ENCODE measurements at regions not wholly inside any gene's neighbourhood (a gene's known extent, or its start where the extent isn't known, plus 50 kb on each side); places are given as distances from the start of the nearest gene placed in this dataset.

DNA sequence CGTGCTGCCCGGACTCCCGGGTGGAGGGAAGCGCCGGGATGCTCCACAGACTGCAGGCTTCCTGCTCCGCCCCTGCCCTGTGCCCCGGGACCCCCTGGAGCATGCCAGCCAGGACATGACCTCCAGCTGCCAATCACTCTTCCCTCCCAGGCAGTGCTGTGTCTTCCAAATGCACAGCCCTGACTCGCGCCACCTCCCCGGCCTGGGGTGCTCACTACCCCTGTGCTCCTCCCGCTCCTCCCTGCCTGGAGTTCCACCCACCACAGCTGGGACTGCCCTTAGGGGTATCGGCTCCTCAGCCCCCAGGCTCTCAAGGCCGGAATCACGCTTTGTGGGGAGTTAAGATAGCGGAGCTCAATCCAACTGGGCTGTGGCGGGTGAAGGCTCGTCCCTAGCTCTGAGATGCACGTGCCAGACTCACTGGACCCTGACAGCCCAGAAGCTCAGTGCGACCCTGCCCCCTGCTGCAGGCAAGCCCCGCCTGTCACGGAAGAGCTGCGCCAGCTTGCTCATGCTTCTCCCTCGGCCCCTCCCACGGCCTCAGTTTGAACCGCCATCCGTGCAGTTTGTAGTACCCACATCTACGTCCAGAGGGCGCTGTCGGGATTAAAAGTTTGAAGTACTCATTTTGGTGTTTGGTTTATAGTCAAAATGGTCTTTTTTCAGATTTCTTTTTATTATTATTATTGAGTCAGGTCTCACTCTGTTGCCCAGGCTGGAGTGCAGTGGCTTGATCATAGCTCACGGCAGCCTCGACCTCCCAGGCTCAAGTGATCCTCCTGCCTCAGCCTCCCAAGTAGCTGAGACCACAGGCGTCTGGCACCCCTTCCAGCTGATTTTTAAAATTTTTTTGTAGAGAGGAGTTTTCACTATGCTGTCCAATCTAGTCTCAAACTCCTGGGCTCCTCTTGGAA lies 142.5 kb upstream of the TCERG1L start:
- Histone ChIP-seq H3K27me3 (ENCODE audit: control insufficient read depth, insufficient read depth, low read length) (no peaks in the 10 kb centered on the region), H3K4me1 (ENCODE audit: control insufficient read depth, insufficient read depth, low read length) (no peaks in the 10 kb centered on the region), H3K27ac (ENCODE audit: low read depth, low read length) (no peak overlapping the region), H3K4me3 (ENCODE audit: low read length) (peak overlapping the region; percentile 5), H3K9ac (ENCODE audit: low read length) (no peak overlapping the region), H3K36me3 (ENCODE audit: control insufficient read depth, insufficient read depth, low read length) (no peaks in the 10 kb centered on the region)

- Histone ChIP-seq H3K36me3 (ENCODE audit: control insufficient read depth, insufficient read depth, low read length) (no peaks in the 10 kb centered on the region), H3K4me3 (ENCODE audit: low read length) (no peak overlapping the region), H3K9ac (ENCODE audit: low read length) (no peak overlapping the region), H3K4me1 (ENCODE audit: control insufficient read depth, insufficient read depth, low read length) (no peaks in the 10 kb centered on the region), H3K27ac (ENCODE audit: low read depth, low read length) (no peak overlapping the region), H3K27me3 (ENCODE audit: control insufficient read depth, insufficient read depth, low read length) (no peaks in the 10 kb centered on the region)
Observed at GRCh38 chr10:131456411-131456810, 144.9 kb upstream of the TCERG1L start.

- Histone ChIP-seq H3K36me3 (ENCODE audit: control insufficient read depth, insufficient read depth, low read length) (no peaks in the 10 kb centered on the region), H3K4me1 (ENCODE audit: control insufficient read depth, insufficient read depth, low read length) (no peaks in the 10 kb centered on the region), H3K27me3 (ENCODE audit: control insufficient read depth, insufficient read depth, low read length) (no peaks in the 10 kb centered on the region), H3K27ac (ENCODE audit: low read depth, low read length) (no peak overlapping the region), H3K4me3 (ENCODE audit: low read length) (no peak overlapping the region), H3K9ac (ENCODE audit: low read length) (no peak overlapping the region)
Observed at GRCh38 chr10:131461093-131461492, 149.6 kb upstream of the TCERG1L start.

DNA sequence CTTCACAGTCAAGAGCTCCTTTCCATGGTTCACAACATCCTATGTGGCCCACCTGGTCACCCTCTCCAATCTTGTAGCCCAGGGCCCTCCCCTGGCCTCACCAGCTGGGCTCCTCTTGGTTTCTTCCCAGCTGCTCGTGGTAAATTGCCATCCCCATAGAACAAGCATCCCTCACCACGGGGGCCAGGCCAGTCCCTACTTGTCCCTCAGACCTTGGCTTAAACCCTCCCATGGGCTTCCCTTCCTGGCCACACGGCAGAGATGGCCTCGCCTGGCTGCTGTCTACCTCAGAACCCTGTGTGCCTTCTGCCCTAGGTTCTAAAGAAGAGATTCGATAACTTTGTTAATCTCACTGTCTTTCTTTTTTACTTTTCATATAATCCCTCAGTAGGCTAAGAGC lies 153.3 kb upstream of the TCERG1L start:
- H3K4me1 ChIP-seq (ENCODE audit: control insufficient read depth, insufficient read depth, low read length), result no peaks in the 10 kb centered on the region
- H3K9ac ChIP-seq (ENCODE audit: low read length), result no peak overlapping the region
- no peaks in the 10 kb centered on the region for H3K27me3 ChIP-seq (ENCODE audit: control insufficient read depth, insufficient read depth, low read length)
- H3K27ac ChIP-seq (ENCODE audit: low read depth, low read length), result no peak overlapping the region
- H3K36me3 ChIP-seq (ENCODE audit: control insufficient read depth, insufficient read depth, low read length), result no peaks in the 10 kb centered on the region
- H3K4me3 ChIP-seq (ENCODE audit: low read length), result no peak overlapping the region

- H3K9ac ChIP-seq (ENCODE audit: low read length), result no peak overlapping the region
- H3K4me1 ChIP-seq (ENCODE audit: control insufficient read depth, insufficient read depth, low read length), result no peaks in the 10 kb centered on the region
- no peaks in the 10 kb centered on the region for H3K36me3 ChIP-seq (ENCODE audit: control insufficient read depth, insufficient read depth, low read length)
- no peaks in the 10 kb centered on the region for H3K27me3 ChIP-seq (ENCODE audit: control insufficient read depth, insufficient read depth, low read length)
- H3K4me3 ChIP-seq (ENCODE audit: low read length), result no peak overlapping the region
- no peak overlapping the region for H3K27ac ChIP-seq (ENCODE audit: low read depth, low read length)
Observed at GRCh38 chr10:131469551-131469950, 158.0 kb upstream of the TCERG1L start.

DNA sequence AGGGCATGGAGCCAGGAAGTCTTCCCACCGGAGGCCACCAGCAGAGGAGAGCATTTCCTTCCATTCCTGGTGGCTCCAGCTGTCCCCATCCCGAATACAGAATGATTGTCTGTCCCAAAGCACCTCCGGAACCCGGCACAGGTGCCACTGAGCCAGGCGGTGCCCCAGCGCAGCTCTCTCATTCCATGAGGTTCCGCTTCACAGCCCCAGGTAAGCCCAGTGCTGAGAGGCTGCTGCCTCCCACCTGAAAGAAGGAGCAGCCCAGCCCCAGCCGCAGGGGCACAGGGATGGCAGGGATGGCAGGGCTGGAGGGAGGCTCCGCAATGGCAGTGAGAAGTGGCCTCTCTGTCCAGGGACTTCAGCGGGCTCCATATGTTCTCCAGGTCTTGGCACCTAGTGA lies 162.1 kb upstream of the TCERG1L start:
- Histone ChIP-seq H3K36me3 (ENCODE audit: control insufficient read depth, insufficient read depth, low read length) (no peaks in the 10 kb centered on the region), H3K4me1 (ENCODE audit: control insufficient read depth, insufficient read depth, low read length) (no peaks in the 10 kb centered on the region), H3K9ac (ENCODE audit: low read length) (no peak overlapping the region), H3K4me3 (ENCODE audit: low read length) (no peak overlapping the region), H3K27ac (ENCODE audit: low read depth, low read length) (no peak overlapping the region), H3K27me3 (ENCODE audit: control insufficient read depth, insufficient read depth, low read length) (peaks cover 2% of the 10 kb centered on the region)

DNA sequence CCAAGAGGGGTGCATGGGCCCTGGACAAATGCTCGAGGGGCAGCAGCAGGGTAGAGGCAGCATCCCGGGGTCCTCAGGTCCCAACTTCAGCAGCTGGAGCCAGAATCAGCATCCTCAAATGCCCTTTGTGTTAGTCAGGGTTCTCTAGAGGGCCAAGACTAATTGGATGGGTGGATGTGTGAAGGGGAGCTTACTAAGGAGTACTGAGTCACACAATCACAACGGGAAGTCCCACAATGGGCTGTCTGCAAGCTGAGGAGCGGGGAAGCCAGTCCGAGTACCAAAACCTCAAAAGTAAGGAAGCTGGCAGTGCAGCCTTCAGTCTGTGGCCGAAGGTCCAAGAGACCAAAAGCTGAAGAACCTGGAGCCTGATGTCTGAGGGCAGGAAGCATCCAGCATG lies 162.9 kb upstream of the TCERG1L start:
- no peak overlapping the region for H3K4me3 ChIP-seq (ENCODE audit: low read length)
- H3K4me1 ChIP-seq (ENCODE audit: control insufficient read depth, insufficient read depth, low read length), result no peaks in the 10 kb centered on the region
- H3K27me3 ChIP-seq (ENCODE audit: control insufficient read depth, insufficient read depth, low read length), result peaks cover 4% of the 10 kb centered on the region
- no peak overlapping the region for H3K27ac ChIP-seq (ENCODE audit: low read depth, low read length)
- no peaks in the 10 kb centered on the region for H3K36me3 ChIP-seq (ENCODE audit: control insufficient read depth, insufficient read depth, low read length)
- H3K9ac ChIP-seq (ENCODE audit: low read length), result no peak overlapping the region

DNA sequence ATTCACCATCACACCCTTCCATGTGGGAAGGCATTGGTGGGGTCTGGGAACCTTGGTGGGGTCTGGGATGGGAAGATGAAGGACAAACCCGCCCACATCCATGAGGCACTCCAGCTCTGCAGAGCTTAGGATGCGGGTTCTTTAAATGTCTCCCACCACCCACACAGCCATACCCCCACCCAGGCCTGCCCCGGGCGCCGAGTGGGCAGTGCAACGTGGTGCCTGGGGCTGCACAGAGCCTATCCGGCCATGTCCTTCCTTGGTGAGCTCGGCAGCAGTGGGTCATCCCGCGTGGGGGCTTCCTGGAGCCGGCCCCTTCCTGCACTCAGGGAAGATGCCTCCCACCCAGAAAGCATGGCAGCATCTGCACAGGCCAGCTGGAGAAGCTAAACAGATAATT lies 163.5 kb upstream of the TCERG1L start:
- H3K36me3 ChIP-seq (ENCODE audit: control insufficient read depth, insufficient read depth, low read length), result no peaks in the 10 kb centered on the region
- H3K4me3 ChIP-seq (ENCODE audit: low read length), result no peak overlapping the region
- no peaks in the 10 kb centered on the region for H3K4me1 ChIP-seq (ENCODE audit: control insufficient read depth, insufficient read depth, low read length)
- no peak overlapping the region for H3K9ac ChIP-seq (ENCODE audit: low read length)
- H3K27ac ChIP-seq (ENCODE audit: low read depth, low read length), result no peak overlapping the region
- H3K27me3 ChIP-seq (ENCODE audit: control insufficient read depth, insufficient read depth, low read length), result peaks cover 4% of the 10 kb centered on the region

GRCh38 chr10:131475803-131476202 lies 164.3 kb upstream of the TCERG1L start:
- H3K36me3 ChIP-seq (ENCODE audit: control insufficient read depth, insufficient read depth, low read length), result no peaks in the 10 kb centered on the region
- H3K9ac ChIP-seq (ENCODE audit: low read length), result no peak overlapping the region
- H3K4me1 ChIP-seq (ENCODE audit: control insufficient read depth, insufficient read depth, low read length), result no peaks in the 10 kb centered on the region
- H3K4me3 ChIP-seq (ENCODE audit: low read length), result no peak overlapping the region
- H3K27ac ChIP-seq (ENCODE audit: low read depth, low read length), result no peak overlapping the region
- H3K27me3 ChIP-seq (ENCODE audit: control insufficient read depth, insufficient read depth, low read length), result peaks cover 4% of the 10 kb centered on the region

DNA sequence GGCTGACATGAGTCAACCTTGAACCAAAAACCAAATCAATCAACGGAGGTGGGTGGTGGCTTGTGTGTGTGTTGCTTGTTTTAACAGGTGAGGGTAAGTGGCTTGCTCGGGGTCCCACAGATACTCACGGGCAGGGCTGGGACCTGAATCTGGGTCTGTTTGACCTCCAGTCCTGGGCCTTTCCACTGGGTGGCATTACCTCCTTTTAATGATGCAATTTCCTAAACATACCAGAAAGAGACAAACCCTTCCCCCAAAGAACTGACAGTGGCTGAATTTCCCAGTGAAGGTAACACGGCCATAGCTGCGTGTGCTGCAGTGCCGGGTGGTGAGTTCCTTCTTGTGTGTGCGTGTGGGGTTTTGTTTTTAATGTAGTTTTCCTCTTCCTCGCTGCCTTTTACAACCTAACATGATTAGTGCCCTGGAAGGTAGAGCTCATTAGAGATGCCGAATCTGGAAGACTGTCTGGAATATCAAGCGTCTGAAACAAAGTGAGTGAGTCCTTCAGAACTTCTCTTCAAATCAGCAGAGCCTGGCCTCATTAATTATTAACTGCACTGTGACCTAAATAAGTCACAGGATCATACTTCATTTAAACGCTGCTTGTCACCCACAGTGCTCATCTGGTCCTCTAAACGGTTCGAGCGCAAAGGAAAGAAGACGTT lies 166.1 kb upstream of the TCERG1L start:
- Histone ChIP-seq H3K27ac (ENCODE audit: low read depth, low read length) (no peak overlapping the region), H3K9ac (ENCODE audit: low read length) (no peak overlapping the region), H3K4me3 (ENCODE audit: low read length) (no peak overlapping the region), H3K27me3 (ENCODE audit: control insufficient read depth, insufficient read depth, low read length) (peaks cover 4% of the 10 kb centered on the region), H3K36me3 (ENCODE audit: control insufficient read depth, insufficient read depth, low read length) (no peaks in the 10 kb centered on the region), H3K4me1 (ENCODE audit: control insufficient read depth, insufficient read depth, low read length) (no peaks in the 10 kb centered on the region)

- H3K4me1 ChIP-seq (ENCODE audit: control insufficient read depth, insufficient read depth, low read length), result no peaks in the 10 kb centered on the region
- peaks cover 4% of the 10 kb centered on the region for H3K27me3 ChIP-seq (ENCODE audit: control insufficient read depth, insufficient read depth, low read length)
- H3K4me3 ChIP-seq (ENCODE audit: low read length), result no peak overlapping the region
- H3K36me3 ChIP-seq (ENCODE audit: control insufficient read depth, insufficient read depth, low read length), result no peaks in the 10 kb centered on the region
- no peak overlapping the region for H3K9ac ChIP-seq (ENCODE audit: low read length)
- no peak overlapping the region for H3K27ac ChIP-seq (ENCODE audit: low read depth, low read length)
Observed at GRCh38 chr10:131478377-131478989, 167.0 kb upstream of the TCERG1L start.

DNA sequence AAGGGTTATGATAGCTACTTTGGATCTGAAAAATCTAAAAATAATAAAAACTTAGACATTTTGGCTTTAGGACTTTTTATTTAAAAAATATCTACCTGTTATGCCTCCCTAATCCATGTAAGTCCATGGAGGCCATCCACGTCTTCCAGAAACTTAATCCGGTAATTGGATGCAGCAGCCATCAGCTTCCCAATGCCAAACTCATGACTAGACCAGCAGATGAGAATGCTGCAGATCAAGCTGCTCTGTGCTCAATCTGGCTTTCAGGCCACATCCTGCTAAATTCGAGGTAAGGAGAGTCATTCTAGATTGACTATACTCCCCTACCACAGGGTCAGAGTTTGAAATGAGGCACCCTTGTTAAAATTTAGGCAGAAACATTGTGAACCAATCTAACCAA lies 168.5 kb upstream of the TCERG1L start:
- H3K27ac ChIP-seq (ENCODE audit: low read depth, low read length), result no peak overlapping the region
- peaks cover 4% of the 10 kb centered on the region for H3K27me3 ChIP-seq (ENCODE audit: control insufficient read depth, insufficient read depth, low read length)
- no peaks in the 10 kb centered on the region for H3K36me3 ChIP-seq (ENCODE audit: control insufficient read depth, insufficient read depth, low read length)
- H3K9ac ChIP-seq (ENCODE audit: low read length), result no peak overlapping the region
- H3K4me3 ChIP-seq (ENCODE audit: low read length), result no peak overlapping the region
- no peaks in the 10 kb centered on the region for H3K4me1 ChIP-seq (ENCODE audit: control insufficient read depth, insufficient read depth, low read length)

Data from rectal smooth muscle tissue (tissue), 1 donor.